ENCODE measurements at regions not wholly inside any gene's neighbourhood (a gene's known extent, or its start where the extent isn't known, plus 50 kb on each side); places are given as distances from the start of the nearest gene placed in this dataset.

DNA sequence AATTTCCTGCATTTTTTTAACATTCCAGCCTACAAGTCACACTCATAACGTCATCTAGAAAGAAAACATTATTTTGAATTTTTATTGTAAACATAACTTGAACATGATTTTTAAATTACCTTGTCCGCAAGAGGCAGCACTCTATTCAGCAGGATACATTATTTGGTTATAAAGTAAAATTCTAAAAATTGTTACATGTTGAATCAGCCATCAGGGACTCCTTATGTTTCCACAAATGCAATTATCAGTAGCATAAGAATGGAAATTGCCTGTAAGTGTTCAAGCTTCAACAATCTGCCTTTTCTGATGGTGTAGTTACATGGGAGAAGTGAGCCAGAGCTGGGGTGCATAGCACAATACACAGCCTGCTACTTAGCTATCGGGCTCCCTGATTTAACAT lies 97.5 kb downstream of the ZNF365 start:
- Mint-ChIP-seq H3K36me3 (ENCODE audit: low read depth) (no peaks in the 10 kb centered on the region), H3K27me3 (ENCODE audit: insufficient read depth, low read depth, poor library complexity) (peaks cover 1% of the 10 kb centered on the region), H3K27ac (no peak overlapping the region), H3K4me3 (no peak overlapping the region), H3K9me3 (peaks cover 2% of the 10 kb centered on the region; the same call in 1 of the 3 replicates), H3K4me1 (no peaks in the 10 kb centered on the region)
- Histone ChIP-seq H3K36me3 (ENCODE audit: insufficient read depth) (no peaks in the 10 kb centered on the region), H3K4me1 (ENCODE audit: insufficient read depth) (no peaks in the 10 kb centered on the region; the same call in 1 of the 2 replicates), H3K4me3 (no peak overlapping the region), H3F3A (replicated peaks; ENCODE audit: low read depth) (no peaks in the 10 kb centered on the region), H3K79me2 (replicated peaks; ENCODE audit: insufficient read depth) (no peaks in the 10 kb centered on the region), H4K20me1 (replicated peaks; ENCODE audit: insufficient read depth) (no peaks in the 10 kb centered on the region), H2AFZ (no peak overlapping the region), H3K27me3 (ENCODE audit: insufficient read depth) (no peaks in the 10 kb centered on the region), H3K4me2 (no peak overlapping the region), H3K27ac (ENCODE audit: low read depth) (no peak overlapping the region), H3K9me2 (ENCODE audit: insufficient read depth) (peaks cover 12% of the 10 kb centered on the region; the same call in 1 of the 2 replicates)
- no peak for ATAC-seq
- no peak for DNase-seq (ENCODE audit: low spot score)
- TF ChIP-seq POLR2AphosphoS5 (IDR thresholded peaks at IDR 0.05; ENCODE audit: low read depth) (no peak), NANOG (IDR thresholded peaks at IDR 0.05; ENCODE audit: borderline replicate concordance) (no peak), JUNB (IDR thresholded peaks at IDR 0.05; ENCODE audit: unreplicated experiment) (no peak), STAT1 (IDR thresholded peaks at IDR 0.05; ENCODE audit: unreplicated experiment) (no peak), EZH2phosphoT487 (IDR thresholded peaks at IDR 0.05; ENCODE audit: unreplicated experiment) (no peak), REST (IDR thresholded peaks at IDR 0.05; ENCODE audit: unreplicated experiment) (no peak), CTCF (conservative IDR thresholded peaks at IDR 0.05; ENCODE audit: low read depth in 2 of 2) (no peak)

DNA sequence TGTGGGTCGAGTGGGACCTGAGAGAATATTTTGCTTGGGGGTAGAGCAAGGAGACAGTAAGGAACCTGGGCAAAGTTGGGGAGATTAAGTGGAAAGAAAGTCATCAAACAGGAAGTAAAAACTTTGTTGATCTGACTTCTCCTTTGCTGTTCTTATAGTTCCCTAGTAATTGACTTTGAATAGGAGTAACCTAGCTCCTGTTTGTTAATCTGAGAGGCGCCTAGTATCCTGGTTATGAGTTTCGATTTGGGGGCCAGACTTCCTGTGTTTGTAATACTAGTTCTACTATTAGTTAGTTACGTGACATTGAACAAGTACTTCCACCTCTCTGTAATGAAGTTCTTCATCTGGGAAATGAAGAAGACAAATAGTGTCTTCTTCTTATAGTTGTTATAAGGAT lies 99.1 kb downstream of the ZNF365 start:
- no peaks in the 10 kb centered on the region; the same call in 1 of the 2 replicates for H3K4me1 ChIP-seq (ENCODE audit: insufficient read depth)
- no peak overlapping the region for H3K27ac Mint-ChIP-seq
- H3K9me3 Mint-ChIP-seq, result no peaks in the 10 kb centered on the region

More for the DNA sequence above, 99.1 kb downstream of the ZNF365 start:
- no peaks in the 10 kb centered on the region for H3K27me3 ChIP-seq (ENCODE audit: insufficient read depth)
- no peak overlapping the region for H3K27ac ChIP-seq (ENCODE audit: low read depth)
- no peak for ATAC-seq
- Mint-ChIP-seq H3K36me3 (ENCODE audit: low read depth) (no peaks in the 10 kb centered on the region), H3K4me3 (no peak overlapping the region), H3K27me3 (ENCODE audit: insufficient read depth, low read depth, poor library complexity) (peaks cover 5% of the 10 kb centered on the region), H3K4me1 (no peaks in the 10 kb centered on the region)
- no peaks in the 10 kb centered on the region for H4K20me1 ChIP-seq (replicated peaks; ENCODE audit: insufficient read depth)
- no peaks in the 10 kb centered on the region for H3F3A ChIP-seq (replicated peaks; ENCODE audit: low read depth)
- H3K4me2 ChIP-seq, result no peak overlapping the region
- H3K79me2 ChIP-seq (replicated peaks; ENCODE audit: insufficient read depth), result no peaks in the 10 kb centered on the region
- no peak for DNase-seq (ENCODE audit: low spot score)
- peaks cover 12% of the 10 kb centered on the region; the same call in 1 of the 2 replicates for H3K9me2 ChIP-seq (ENCODE audit: insufficient read depth)
- H3K4me3 ChIP-seq, result no peak overlapping the region
- no peaks in the 10 kb centered on the region for H3K36me3 ChIP-seq (ENCODE audit: insufficient read depth)
- no peak for TF ChIP-seq EZH2 (IDR thresholded peaks at IDR 0.05; ENCODE audit: low read depth, unreplicated experiment)
- no peak for TF ChIP-seq CREB1 (CRISPR knock-in tag; IDR thresholded peaks at IDR 0.05; ENCODE audit: low read depth)
- TF ChIP-seq ETS1 (IDR thresholded peaks at IDR 0.05), result no peak
- H2AFZ ChIP-seq, result no peak overlapping the region
